ENCODE measurements at regions not wholly inside any gene's neighbourhood (a gene's known extent, or its start where the extent isn't known, plus 50 kb on each side); places are given as distances from the start of the nearest gene placed in this dataset.

- no peak overlapping the region for H3K27ac ChIP-seq
- H3K27me3 ChIP-seq = no peaks in the 10 kb centered on the region
- peaks cover 0 to 8% (median 4%) of the 10 kb centered on the region in 10 experiments; a peak in 15 of 20 replicates for H3K4me1 ChIP-seq
- H4K20me1 ChIP-seq = no peaks in the 10 kb centered on the region
- H3K9me3 ChIP-seq (replicated peaks in 1 of 11) = no peaks in the 10 kb centered on the region
- no peak overlapping the region for H3K9ac ChIP-seq
- no peak overlapping the region for H3K4me2 ChIP-seq
- H3K4me3 ChIP-seq = no peak overlapping the region
- no peak for TF ChIP-seq Cebpa-rat (IDR thresholded peaks at IDR 0.05)
- no peaks in the 10 kb centered on the region for H3K36me3 ChIP-seq
Measured at GRCh38 chr6:37110500-37111461, 59.2 kb upstream of the PIM1 start.

- peaks cover 0 to under 1% (median 0%) of the 10 kb centered on the region in 10 experiments; a peak in 1 of 20 replicates for H3K4me1 ChIP-seq
- H3K36me3 ChIP-seq = no peaks in the 10 kb centered on the region
- H3K27me3 ChIP-seq = no peaks in the 10 kb centered on the region
Measured at GRCh38 chr6:37113976-37114375, 56.0 kb upstream of the PIM1 start.

GRCh38 chr6:37114612-37115011 is 55.3 kb upstream of the PIM1 start:
- Histone ChIP-seq H3K27me3 (no peaks in the 10 kb centered on the region), H3K36me3 (no peaks in the 10 kb centered on the region), H3K9me3 (replicated peaks in 1 of 11) (no peaks in the 10 kb centered on the region), H3K27ac (no peak overlapping the region), H3K4me3 (no peak overlapping the region), H3K4me1 (peaks cover 0 to 7% (median 0%) of the 10 kb centered on the region in 10 experiments; a peak in 3 of 20 replicates), H4K20me1 (no peaks in the 10 kb centered on the region), H3K9ac (no peak overlapping the region), H3K4me2 (no peak overlapping the region)
- TF ChIP-seq Cebpa-rat (IDR thresholded peaks at IDR 0.05) = no peak

More at GRCh38 chr6:37113976-37114375, 56.0 kb upstream of the PIM1 start:
- H3K4me2 ChIP-seq = no peak overlapping the region
- no peaks in the 10 kb centered on the region for H3K9me3 ChIP-seq (replicated peaks in 1 of 11)
- no peak overlapping the region for H3K4me3 ChIP-seq
- H3K27ac ChIP-seq = no peak overlapping the region
- H4K20me1 ChIP-seq = no peaks in the 10 kb centered on the region
- H3K9ac ChIP-seq = no peak overlapping the region
- TF ChIP-seq Cebpa-rat (IDR thresholded peaks at IDR 0.05) = no peak

- Histone ChIP-seq H3K27me3 (no peaks in the 10 kb centered on the region), H3K4me3 (no peak overlapping the region)
Measured at GRCh38 chr6:37115236-37115895, 54.6 kb upstream of the PIM1 start.

GRCh38 chr6:37116326-37116725 is 53.6 kb upstream of the PIM1 start:
- H3K9me3 ChIP-seq (replicated peaks in 1 of 11) = no peaks in the 10 kb centered on the region
- H3K9ac ChIP-seq = no peak overlapping the region
- TF ChIP-seq Cebpa-rat (IDR thresholded peaks at IDR 0.05) = no peak
- no peak overlapping the region for H3K27ac ChIP-seq
- no peaks in the 10 kb centered on the region for H3K27me3 ChIP-seq
- no peaks in the 10 kb centered on the region for H4K20me1 ChIP-seq
- H3K4me1 ChIP-seq = peaks cover 0 to 14% (median 0%) of the 10 kb centered on the region in 10 experiments; a peak in 5 of 20 replicates
- H3K4me2 ChIP-seq = no peak overlapping the region
- H3K36me3 ChIP-seq = no peaks in the 10 kb centered on the region
- H3K4me3 ChIP-seq = no peak overlapping the region

More at GRCh38 chr6:37115236-37115895, 54.6 kb upstream of the PIM1 start:
- no peaks in the 10 kb centered on the region for H3K9me3 ChIP-seq (replicated peaks in 1 of 11)
- H3K4me1 ChIP-seq = peaks cover 0 to 11% (median 0%) of the 10 kb centered on the region in 10 experiments; a peak in 3 of 20 replicates
- no peaks in the 10 kb centered on the region for H4K20me1 ChIP-seq
- H3K9ac ChIP-seq = no peak overlapping the region
- no peak overlapping the region for H3K27ac ChIP-seq
- TF ChIP-seq Cebpa-rat (IDR thresholded peaks at IDR 0.05) = no peak
- no peaks in the 10 kb centered on the region for H3K36me3 ChIP-seq
- 0 out of 22 replicates have a peak overlapping the region, but pooled peaks of 1 of the 11 experiments have one; percentile 7 for H3K4me2 ChIP-seq

GRCh38 chr6:37119387-37119886 is 50.5 kb upstream of the PIM1 start:
- Histone ChIP-seq H3K27ac (no peak overlapping the region), H3K36me3 (no peaks in the 10 kb centered on the region), H3K4me1 (peaks cover 0 to 25% (median 0%) of the 10 kb centered on the region in 10 experiments; a peak in 6 of 20 replicates), H3K4me3 (no peak overlapping the region), H3K9me3 (replicated peaks in 1 of 11) (no peaks in the 10 kb centered on the region), H3K27me3 (no peaks in the 10 kb centered on the region), H3K9ac (no peak overlapping the region), H4K20me1 (no peaks in the 10 kb centered on the region), H3K4me2 (peak overlapping the region in 2 of 11 experiments; percentile 22 to 35; a peak in 2 of 22 replicates)
- TF ChIP-seq Cebpa-rat (IDR thresholded peaks at IDR 0.05) = no peak

Measured in BLaER1 treated with 17β-estradiol and CSF1 and Interleukin-3, amounts not matched to agents 10 nM and 100 nM (cell line).